HL-60 (cell line): ENCODE measurements at regions not wholly inside any gene's neighbourhood (a gene's known extent, or its start where the extent isn't known, plus 50 kb on each side); places are given as distances from the start of the nearest gene placed in this dataset.

Experiments used
- GABPA ChIP-seq: IDR thresholded peaks from 2 replicates; pipeline ENCODE4 v1.6.1; 2012; ENCODE audit warnings: low read depth
- POLR2AphosphoS5 ChIP-seq: IDR thresholded peaks from 2 replicates; pipeline ENCODE4 v1.6.1; 2012; ENCODE audit warnings: low read depth
- REST ChIP-seq: IDR thresholded peaks from 2 replicates; pipeline ENCODE4 v1.6.1; 2012; ENCODE audit warnings: low read depth; ENCODE audit not compliant: insufficient replicate concordance
- TF ChIP-seq, protein P1 (sequence below): IDR thresholded peaks from one replicate; pipeline ENCODE4 v1.5.1; 2011; ENCODE audit warnings: low read length, control low read depth, inconsistent platforms; ENCODE audit not compliant: insufficient read depth

GRCh38 chr18:47383729-47384128 lies 132.3 kb upstream of the SKOR2 start:
- TF ChIP-seq REST = no peak
- no peak for TF ChIP-seq GABPA
- TF ChIP-seq, protein P1, sequence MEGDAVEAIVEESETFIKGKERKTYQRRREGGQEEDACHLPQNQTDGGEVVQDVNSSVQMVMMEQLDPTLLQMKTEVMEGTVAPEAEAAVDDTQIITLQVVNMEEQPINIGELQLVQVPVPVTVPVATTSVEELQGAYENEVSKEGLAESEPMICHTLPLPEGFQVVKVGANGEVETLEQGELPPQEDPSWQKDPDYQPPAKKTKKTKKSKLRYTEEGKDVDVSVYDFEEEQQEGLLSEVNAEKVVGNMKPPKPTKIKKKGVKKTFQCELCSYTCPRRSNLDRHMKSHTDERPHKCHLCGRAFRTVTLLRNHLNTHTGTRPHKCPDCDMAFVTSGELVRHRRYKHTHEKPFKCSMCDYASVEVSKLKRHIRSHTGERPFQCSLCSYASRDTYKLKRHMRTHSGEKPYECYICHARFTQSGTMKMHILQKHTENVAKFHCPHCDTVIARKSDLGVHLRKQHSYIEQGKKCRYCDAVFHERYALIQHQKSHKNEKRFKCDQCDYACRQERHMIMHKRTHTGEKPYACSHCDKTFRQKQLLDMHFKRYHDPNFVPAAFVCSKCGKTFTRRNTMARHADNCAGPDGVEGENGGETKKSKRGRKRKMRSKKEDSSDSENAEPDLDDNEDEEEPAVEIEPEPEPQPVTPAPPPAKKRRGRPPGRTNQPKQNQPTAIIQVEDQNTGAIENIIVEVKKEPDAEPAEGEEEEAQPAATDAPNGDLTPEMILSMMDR = no peak
- TF ChIP-seq POLR2AphosphoS5 = no peak
